GM12891 (cell line): ENCODE measurements at regions not wholly inside any gene's neighbourhood (a gene's known extent, or its start where the extent isn't known, plus 50 kb on each side); places are given as distances from the start of the nearest gene placed in this dataset.

Source experiments
- PAX5 ChIP-seq: IDR thresholded peaks from 2 replicates; pipeline ENCODE4 v1.6.1; 2011; ENCODE audit warnings: low read length, moderate library complexity, mild to moderate bottlenecking; ENCODE audit not compliant: insufficient read depth, severe bottlenecking
- POLR2A ChIP-seq: IDR thresholded peaks from 2 replicates; pipeline ENCODE4 v1.6.1; 2011; ENCODE audit warnings: low read depth, low read length, control low read depth
- POLR2AphosphoS5 ChIP-seq: IDR thresholded peaks from 2 replicates; pipeline ENCODE4 v1.6.1; 2011; ENCODE audit warnings: low read depth, low read length, control low read depth
- TAF1 ChIP-seq: IDR thresholded peaks from 2 replicates; pipeline ENCODE4 v1.6.1; 2011; ENCODE audit warnings: low read depth, low read length, control low read depth

GRCh38 chrY:18989356-18989755, 215.8 kb upstream of the HSFY2 start:
- TF ChIP-seq POLR2A (no peak), POLR2AphosphoS5 (no peak), TAF1 (no peak), PAX5 (no peak)
